Left kidney (tissue), 1 donor: ENCODE measurements at regions not wholly inside any gene's neighbourhood (a gene's known extent, or its start where the extent isn't known, plus 50 kb on each side); places are given as distances from the start of the nearest gene placed in this dataset.

Experiments used
- DNase-seq: peaks from one replicate; pipeline ENCODE4 v3.0.0-alpha.2; 2013

DNA sequence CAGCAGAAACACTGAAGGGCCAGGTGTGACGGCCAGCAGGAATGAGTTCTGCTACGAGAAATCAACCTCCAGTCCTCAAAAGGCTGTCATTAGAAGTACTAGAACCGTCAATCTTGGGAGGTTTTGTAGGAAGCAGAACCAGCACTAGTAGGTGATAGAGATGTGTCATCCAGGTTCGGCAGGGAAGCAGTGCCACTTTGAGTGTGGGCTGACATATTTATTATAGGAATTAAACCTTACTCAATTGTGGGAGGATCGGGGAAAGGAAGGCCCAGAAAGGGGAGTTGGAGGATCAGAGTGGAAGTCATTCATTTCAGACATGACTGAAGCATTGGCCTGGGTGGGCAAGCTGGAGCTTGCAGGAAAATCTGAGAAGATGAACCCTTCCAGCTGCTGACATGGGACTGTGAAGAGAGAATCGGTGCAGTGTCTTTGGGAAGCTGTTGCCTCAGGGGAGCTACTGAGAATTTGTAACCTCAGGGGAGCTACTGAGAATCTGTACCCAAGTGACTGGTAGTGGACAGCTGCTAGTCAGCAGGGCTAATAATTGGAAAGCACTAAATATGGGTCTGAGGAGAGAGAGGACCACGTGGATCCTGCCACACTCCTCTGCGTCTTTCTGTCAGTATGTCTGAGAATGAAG lies 177.4 kb downstream of the SPRY1 start:
- no peak for DNase-seq

DNA sequence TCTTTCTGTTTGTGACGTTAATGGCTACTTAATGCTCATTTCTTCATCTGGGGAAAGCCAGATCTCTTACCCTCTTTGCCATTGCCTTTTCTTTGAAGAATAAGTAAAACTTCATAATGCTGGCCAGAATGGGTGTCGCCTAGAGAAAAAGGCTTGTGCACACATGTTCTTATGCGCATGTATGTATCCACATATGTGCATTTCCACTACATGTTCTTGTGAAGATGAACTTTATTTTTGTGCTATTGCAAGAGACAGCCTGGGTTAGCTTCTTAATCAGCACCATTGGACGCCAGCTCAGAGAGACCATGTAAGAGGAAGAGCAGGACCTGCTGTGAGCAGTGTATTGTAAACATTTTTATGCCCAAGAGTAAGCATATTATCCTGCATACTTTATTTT lies 178.7 kb downstream of the SPRY1 start:
- no peak for DNase-seq

- DNase-seq: no peak
These were observed 180.8 kb downstream of the SPRY1 start for GRCh38 chr4:123577225-123577906.

- no peak for DNase-seq
These were observed 181.9 kb downstream of the SPRY1 start for GRCh38 chr4:123578276-123579029.

- DNase-seq: no peak
These were observed 183.4 kb downstream of the SPRY1 start for GRCh38 chr4:123579961-123580360.

- DNase-seq: no peak
These were observed 184.5 kb downstream of the SPRY1 start for GRCh38 chr4:123580981-123581664.

DNA sequence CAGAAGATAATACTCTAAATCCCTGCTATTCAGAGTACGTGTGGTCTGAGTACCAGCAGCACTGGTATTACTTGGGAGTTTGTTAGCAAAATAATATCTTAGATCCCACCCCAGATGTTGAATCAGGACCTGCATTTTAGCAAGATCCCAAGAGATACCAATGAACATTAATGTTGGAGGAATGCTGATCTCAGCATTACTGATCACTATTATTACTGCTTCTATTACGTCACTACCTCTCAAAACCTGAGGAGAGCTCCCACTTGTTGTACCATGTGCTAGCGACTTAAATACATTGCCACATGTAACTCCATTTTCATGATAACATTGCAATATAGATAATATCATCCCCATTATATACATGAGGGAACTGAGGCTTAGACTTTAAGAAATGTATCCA lies 185.2 kb downstream of the SPRY1 start:
- no peak for DNase-seq

DNA sequence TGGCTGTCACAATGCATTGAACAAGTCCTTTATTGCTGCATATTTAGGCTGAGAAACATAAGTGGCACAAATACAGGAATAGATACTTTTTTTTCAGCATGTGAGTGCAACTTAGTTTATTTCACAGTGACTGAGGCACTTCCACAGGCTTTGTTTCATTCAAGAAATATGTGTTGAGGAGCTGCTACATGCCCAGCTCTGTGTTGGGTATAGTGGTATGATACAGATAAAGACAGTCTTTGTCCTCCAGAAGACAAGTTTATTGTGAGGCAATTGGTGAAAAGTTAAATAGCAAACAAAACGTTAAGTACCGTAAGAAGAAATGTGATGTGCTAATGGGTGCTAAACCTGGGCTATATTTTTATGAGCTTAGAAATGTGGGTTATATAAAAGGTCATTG lies 186.4 kb downstream of the SPRY1 start:
- no peak for DNase-seq

DNA sequence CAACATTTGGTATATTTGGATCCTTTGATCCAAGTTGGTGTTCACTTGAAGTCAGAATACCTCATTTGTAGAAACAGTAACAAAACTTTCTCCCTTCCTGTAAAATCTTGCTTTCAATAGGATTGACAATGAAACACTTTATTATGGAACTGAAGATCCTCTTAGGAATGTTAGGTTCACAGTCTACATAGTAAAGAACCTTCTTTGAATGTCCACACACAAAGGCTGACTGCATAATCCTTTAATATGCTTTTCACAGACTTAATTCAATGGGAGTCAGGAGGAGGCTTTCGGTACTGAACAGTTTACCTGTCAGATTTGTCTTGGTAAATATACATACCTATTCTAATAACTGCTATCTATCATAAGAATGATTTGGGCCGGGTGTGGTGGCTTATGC lies 188.5 kb downstream of the SPRY1 start:
- no peak for DNase-seq

DNA sequence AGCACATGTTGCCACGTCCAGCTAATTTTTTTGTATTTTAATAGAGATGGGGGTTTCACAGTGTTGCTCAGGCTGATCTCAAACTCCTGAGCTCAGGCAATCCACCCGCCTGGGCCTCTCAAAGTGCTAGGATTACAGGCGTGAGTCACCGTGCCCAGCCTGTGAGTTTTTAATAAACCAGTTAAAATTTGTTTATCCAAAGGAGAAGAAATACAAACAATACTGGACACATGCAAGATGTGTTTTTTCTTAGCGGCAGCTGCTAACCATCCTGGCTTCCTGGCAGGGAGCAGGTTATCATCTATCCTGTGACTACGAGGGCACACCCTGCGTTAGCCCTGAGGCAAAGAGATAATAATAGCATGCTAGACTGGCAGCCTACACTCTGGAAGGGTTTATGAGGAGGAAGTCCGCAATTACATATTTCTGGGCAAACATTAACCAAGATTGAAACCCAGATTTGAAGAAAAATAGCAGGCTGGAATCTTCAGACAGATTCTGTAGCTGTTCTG lies 191.4 kb downstream of the SPRY1 start:
- DNase-seq: no peak

DNA sequence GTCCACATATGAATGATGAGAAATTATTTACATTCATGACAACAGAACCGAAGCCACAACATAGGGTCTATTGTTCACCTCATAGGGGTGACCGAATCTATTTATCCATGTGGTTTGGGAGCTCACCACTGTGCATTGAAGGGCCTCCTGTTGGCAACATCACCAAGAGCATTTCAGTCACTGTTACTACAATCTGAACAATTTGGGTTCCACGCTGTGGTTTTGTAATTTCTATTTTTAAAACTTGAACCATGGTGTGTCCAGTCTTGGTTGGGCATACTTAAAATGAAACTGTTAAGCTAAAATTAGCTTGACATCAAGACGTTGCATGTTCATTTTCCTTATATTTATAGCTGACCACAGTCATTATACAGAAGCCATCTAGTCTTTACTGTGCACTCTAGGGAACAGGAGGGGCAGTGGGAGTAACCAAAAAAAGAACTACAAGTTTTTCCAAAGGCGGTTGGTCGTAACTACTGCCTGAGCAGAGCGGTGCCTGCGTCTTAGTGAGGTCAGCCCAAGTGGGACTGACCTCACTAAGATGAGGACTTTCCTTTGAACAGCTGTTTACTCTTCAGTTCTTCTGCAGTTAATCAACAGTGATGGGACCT lies 192.1 kb downstream of the SPRY1 start:
- no peak for DNase-seq

DNA sequence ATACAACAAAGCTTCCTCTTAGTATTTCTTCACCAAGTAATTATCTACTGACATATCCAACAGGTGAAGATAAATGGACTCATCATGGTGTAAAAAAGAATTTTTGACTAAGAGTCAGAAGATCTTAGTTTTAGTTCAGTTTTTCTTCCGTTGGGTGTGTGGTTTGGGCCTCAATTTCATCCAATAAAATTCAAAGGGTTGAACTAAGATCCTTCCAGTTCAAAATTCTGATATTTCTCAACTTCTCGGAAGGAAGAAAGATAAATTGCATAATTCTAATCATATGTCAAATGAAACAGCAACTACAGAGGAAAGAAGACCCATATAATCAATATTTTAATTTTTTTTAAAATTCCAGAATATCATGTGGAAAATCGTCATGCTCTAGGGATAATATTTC lies 192.7 kb downstream of the SPRY1 start:
- DNase-seq: no peak

DNA sequence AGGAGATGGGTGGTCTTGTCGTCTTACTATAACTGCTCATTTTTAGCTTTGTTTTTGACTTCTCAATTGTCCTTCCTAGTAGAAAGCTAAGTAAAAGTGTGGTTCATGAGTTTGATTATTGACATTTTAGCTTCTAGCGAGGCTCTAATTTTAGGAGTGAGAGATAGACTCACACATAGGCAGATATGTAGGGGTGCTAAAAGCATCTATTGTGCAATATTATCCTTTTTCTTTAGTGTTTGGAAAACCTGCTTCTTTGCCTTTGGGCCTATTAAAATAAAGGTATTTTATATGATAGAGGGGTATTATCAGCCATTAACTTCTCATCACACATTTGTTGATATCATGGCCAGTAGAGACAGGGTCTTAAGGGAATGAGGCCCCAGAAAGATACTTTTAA lies 195.3 kb downstream of the SPRY1 start:
- DNase-seq: no peak

- DNase-seq: no peak
These were observed 197.1 kb downstream of the SPRY1 start for GRCh38 chr4:123593655-123594054.

- no peak for DNase-seq
These were observed 200.2 kb downstream of the SPRY1 start for GRCh38 chr4:123596805-123597204.

DNA sequence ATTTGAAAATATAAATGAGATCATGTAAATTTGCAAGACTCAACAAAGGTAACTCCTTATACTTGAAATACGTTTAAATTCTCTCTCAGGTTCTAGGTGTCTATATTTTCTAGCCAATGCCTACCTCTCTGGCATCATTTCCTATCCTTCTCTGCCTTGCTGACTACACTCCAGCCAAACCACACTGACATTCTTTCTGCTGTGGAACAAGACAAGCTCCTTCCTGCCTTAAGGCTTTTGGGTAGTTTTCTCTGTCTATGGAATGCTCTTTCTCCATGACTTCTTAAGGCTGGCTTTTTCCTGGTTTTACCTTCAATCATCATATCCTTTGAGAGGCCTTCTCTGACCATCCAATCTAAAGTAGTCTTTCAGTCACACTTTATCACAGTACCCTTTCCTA lies 201.0 kb downstream of the SPRY1 start:
- no peak for DNase-seq

DNA sequence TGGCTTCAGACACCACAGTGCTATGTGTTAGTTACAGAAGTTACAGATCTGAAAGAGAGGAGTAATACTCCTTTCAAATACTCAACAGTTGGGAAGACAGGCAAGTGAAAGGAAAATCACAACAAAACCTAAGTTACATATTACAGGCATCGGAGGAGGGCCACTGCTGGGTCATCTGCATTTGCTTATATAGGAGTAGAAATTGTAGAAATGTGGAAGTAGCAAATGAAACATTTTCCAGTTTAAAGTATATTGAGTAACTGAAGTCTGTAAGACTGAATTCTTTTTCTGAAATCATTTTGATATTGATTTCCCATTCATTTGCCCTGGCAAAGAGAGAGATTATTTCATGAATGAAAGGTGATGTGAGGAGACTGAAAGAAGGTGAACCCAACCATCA lies 201.7 kb downstream of the SPRY1 start:
- no peak for DNase-seq

GRCh38 chr4:123599061-123599919 lies 202.7 kb downstream of the SPRY1 start:
- no peak for DNase-seq

DNA sequence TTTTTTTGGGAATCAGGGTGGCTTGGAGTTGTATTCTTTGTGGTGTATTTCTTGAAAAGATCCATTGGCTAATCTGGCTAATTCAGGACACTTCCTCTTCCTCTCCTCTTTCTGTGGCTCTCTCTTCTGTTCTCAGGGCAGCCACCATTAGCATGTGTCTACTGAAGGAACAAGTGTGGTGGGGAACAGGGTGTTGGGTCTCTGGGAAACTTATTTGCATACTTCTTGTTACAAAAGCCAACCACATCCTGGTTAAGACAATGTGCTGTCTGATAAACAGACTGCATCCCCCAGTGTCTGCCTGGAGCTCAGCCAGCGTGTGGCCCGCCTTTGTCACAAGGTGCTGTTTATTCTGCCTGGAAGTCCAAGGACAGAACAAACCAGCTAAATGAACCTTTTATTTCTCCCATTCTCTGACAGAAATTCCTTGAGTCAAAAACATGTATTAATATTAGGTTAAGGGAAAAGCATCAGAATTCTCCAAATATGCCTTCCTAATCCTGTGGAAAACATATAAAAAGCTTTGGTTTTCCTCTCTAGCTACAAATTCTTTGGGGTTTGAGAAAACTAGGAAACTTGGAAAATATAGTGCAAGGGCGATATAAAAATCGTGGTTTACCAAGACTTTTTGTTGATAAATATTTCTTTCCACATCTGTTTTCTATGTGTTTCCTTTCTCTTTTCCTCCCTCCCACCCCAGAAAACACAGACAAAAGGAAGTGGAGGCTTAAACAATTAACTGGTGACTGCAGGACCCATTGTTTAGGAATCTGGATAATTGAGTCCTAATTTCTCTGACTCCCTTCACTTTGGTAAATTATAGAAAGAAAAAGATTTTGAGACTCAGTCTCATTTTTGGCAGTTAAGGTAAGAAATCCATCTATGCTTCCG lies 203.6 kb downstream of the SPRY1 start:
- no peak for DNase-seq
